ENCODE measurements at regions not wholly inside any gene's neighbourhood (a gene's known extent, or its start where the extent isn't known, plus 50 kb on each side); places are given as distances from the start of the nearest gene placed in this dataset.

DNA sequence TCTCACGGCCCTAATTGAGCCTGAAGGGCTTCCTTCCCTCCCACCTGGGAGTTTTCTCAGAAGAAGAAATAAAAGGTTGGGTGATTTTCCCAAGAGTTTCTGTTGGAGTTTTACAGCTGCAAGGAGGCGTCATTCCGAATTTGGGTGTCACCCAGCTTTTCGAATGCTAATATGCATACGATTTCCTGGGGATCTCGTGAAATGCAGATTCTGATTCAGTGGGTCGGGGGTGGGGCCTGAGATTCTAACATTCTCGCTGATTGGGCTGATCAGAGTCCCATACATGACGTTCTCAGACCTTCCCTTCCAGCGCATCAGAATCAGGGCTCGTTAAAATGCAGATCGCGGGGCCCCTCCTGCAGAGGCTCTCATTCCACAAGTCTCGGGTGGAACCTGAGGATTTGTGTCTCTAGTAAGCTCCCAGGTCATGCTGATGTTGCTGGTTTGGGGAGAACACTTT, 125.8 kb upstream of the STX18 start:
- no peak overlapping the region for H3K27ac ChIP-seq
- H3K27me3 ChIP-seq, result no peaks in the 10 kb centered on the region
- H3K4me3 ChIP-seq, result no peak overlapping the region
- TF ChIP-seq, protein P1, sequence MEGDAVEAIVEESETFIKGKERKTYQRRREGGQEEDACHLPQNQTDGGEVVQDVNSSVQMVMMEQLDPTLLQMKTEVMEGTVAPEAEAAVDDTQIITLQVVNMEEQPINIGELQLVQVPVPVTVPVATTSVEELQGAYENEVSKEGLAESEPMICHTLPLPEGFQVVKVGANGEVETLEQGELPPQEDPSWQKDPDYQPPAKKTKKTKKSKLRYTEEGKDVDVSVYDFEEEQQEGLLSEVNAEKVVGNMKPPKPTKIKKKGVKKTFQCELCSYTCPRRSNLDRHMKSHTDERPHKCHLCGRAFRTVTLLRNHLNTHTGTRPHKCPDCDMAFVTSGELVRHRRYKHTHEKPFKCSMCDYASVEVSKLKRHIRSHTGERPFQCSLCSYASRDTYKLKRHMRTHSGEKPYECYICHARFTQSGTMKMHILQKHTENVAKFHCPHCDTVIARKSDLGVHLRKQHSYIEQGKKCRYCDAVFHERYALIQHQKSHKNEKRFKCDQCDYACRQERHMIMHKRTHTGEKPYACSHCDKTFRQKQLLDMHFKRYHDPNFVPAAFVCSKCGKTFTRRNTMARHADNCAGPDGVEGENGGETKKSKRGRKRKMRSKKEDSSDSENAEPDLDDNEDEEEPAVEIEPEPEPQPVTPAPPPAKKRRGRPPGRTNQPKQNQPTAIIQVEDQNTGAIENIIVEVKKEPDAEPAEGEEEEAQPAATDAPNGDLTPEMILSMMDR (IDR thresholded peaks at IDR 0.05), result no peak
- no peaks in the 10 kb centered on the region for H3K36me3 ChIP-seq
- intact Hi-C loops (cut with DNase I; ENCODE audit: low total_unique reads), result no loop called here
- H3K4me1 ChIP-seq, result peaks cover 0 to 12% (median 1%) of the 10 kb centered on the region in 4 donors
- no peak for DNase-seq
- no peaks in the 10 kb centered on the region for H3K9me3 ChIP-seq

- TF ChIP-seq, protein P1 (IDR thresholded peaks at IDR 0.05), result no peak
- Histone ChIP-seq H3K27me3 (no peaks in the 10 kb centered on the region), H3K4me3 (no peak overlapping the region), H3K36me3 (no peaks in the 10 kb centered on the region), H3K27ac (no peak overlapping the region), H3K9me3 (no peaks in the 10 kb centered on the region), H3K4me1 (peaks cover 0 to 13% (median 1%) of the 10 kb centered on the region in 4 donors)
- intact Hi-C loops (cut with DNase I; ENCODE audit: low total_unique reads), result no loop called here
- DNase-seq, result no peak
These were observed 125.1 kb upstream of the STX18 start for GRCh38 chr4:4666693-4667621.

GRCh38 chr4:4666187-4666586, 124.3 kb upstream of the STX18 start:
- TF ChIP-seq, protein P1 (IDR thresholded peaks at IDR 0.05), result no peak
- Histone ChIP-seq H3K4me1 (peaks cover 0 to 13% (median 1%) of the 10 kb centered on the region in 4 donors), H3K9me3 (no peaks in the 10 kb centered on the region), H3K4me3 (no peak overlapping the region), H3K27ac (no peak overlapping the region), H3K36me3 (no peaks in the 10 kb centered on the region), H3K27me3 (no peaks in the 10 kb centered on the region)
- DNase-seq, result no peak
- intact Hi-C loops (cut with DNase I; ENCODE audit: low total_unique reads), result no loop called here

GRCh38 chr4:4664234-4664633, 122.4 kb upstream of the STX18 start:
- TF ChIP-seq, protein P1 (IDR thresholded peaks at IDR 0.05), result no peak

GRCh38 chr4:4663028-4663427, 121.2 kb upstream of the STX18 start:
- intact Hi-C loops (cut with DNase I; ENCODE audit: low total_unique reads), result no loop called here
- H3K4me1 ChIP-seq, result peaks cover 0 to 13% (median 1%) of the 10 kb centered on the region in 4 donors
- H3K9me3 ChIP-seq, result no peaks in the 10 kb centered on the region

More at GRCh38 chr4:4664234-4664633, 122.4 kb upstream of the STX18 start:
- Histone ChIP-seq H3K36me3 (no peaks in the 10 kb centered on the region), H3K4me3 (no peak overlapping the region), H3K27ac (no peak overlapping the region), H3K9me3 (no peaks in the 10 kb centered on the region), H3K27me3 (no peaks in the 10 kb centered on the region), H3K4me1 (peaks cover 0 to 13% (median 1%) of the 10 kb centered on the region in 4 donors)
- intact Hi-C loops (cut with DNase I; ENCODE audit: low total_unique reads), result no loop called here
- no peak for DNase-seq

More at GRCh38 chr4:4663028-4663427, 121.2 kb upstream of the STX18 start:
- no peak overlapping the region for H3K4me3 ChIP-seq
- no peaks in the 10 kb centered on the region for H3K36me3 ChIP-seq
- H3K27ac ChIP-seq, result no peak overlapping the region
- TF ChIP-seq, protein P1 (IDR thresholded peaks at IDR 0.05), result no peak
- H3K27me3 ChIP-seq, result no peaks in the 10 kb centered on the region
- DNase-seq, result no peak
